ENCODE measurements at regions not wholly inside any gene's neighbourhood (a gene's known extent, or its start where the extent isn't known, plus 50 kb on each side); places are given as distances from the start of the nearest gene placed in this dataset.

DNA sequence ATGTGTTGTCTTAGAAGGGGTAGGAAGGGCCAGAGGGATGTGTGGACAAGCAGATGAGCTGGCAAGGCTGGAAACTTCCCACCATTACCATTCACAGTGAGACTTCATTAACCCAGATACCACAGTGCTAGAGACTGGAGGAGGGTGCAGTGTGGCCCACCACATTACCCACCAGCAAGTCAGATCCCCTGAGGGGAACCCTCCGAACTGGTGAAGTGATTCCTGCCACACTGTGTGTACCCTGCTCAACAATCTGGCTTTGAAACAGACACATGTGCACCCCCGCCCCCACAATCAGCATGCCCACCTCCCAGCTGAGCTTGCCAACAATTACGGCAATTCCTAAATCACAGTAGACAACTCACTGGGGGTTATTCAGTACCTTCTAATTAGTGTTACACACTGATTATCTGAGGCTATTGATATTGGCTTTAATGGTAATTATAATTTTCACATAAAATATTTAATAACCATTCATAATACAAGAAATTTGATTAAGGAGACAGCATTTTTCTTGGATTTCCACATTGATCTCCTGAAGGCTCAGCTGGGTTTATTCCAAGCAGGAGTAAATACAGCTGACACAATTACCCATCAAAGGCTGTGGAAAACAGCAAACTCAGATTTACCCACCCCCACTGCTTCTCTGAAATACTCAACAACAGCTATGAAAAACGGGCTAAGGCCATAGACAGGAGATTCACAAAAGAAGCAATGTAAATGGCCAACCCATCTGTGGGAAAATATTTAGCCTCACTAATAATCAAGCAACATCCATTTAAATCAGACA is 169.3 kb upstream of the FSTL4 start:
- no peak for DNase-seq (ENCODE audit: low spot score)
- TF ChIP-seq, protein P1, sequence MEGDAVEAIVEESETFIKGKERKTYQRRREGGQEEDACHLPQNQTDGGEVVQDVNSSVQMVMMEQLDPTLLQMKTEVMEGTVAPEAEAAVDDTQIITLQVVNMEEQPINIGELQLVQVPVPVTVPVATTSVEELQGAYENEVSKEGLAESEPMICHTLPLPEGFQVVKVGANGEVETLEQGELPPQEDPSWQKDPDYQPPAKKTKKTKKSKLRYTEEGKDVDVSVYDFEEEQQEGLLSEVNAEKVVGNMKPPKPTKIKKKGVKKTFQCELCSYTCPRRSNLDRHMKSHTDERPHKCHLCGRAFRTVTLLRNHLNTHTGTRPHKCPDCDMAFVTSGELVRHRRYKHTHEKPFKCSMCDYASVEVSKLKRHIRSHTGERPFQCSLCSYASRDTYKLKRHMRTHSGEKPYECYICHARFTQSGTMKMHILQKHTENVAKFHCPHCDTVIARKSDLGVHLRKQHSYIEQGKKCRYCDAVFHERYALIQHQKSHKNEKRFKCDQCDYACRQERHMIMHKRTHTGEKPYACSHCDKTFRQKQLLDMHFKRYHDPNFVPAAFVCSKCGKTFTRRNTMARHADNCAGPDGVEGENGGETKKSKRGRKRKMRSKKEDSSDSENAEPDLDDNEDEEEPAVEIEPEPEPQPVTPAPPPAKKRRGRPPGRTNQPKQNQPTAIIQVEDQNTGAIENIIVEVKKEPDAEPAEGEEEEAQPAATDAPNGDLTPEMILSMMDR (IDR thresholded peaks at IDR 0.05; ENCODE audit: borderline replicate concordance, control extremely low read depth, extremely low read depth, insufficient read depth, missing control alignments): no peak
- in situ Hi-C loops (cut with MboI; ENCODE audit: low sequenced_read_pairs, unreplicated experiment): no loop called here

DNA sequence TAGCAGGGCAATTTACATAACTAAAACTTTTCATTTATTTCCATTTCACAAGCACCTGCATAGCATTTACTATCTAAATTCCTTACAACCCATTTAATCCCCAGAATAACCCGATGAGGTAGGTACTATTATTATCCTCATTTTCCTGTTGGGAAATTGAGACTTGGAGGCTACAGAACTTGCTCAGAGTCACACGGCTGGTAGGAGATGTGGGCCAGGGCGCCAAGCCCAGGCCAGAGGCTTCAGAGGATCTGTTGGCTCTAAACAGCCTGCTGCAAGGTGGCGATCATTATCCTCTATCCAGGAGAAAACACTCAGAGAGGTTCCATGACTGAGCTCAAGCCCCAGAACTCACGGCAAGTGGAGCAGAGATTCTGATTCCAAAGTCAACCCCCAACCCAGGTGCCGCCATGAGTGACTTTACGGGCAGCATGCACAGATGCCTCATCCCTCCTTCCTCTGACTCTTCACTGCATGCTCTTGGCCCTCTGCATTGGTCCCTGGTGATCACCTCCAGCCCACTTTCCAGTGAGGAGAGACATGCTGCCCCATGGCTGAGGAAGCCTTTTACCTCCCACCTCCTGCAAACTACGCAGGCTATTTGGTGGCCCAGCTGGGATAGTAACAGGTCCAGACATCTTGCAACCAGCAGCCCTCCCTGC is 168.4 kb upstream of the FSTL4 start:
- no peak for DNase-seq (ENCODE audit: low spot score)
- in situ Hi-C loops (cut with MboI; ENCODE audit: low sequenced_read_pairs, unreplicated experiment): no loop called here
- TF ChIP-seq, protein P1 (IDR thresholded peaks at IDR 0.05; ENCODE audit: borderline replicate concordance, control extremely low read depth, extremely low read depth, insufficient read depth, missing control alignments): no peak

DNA sequence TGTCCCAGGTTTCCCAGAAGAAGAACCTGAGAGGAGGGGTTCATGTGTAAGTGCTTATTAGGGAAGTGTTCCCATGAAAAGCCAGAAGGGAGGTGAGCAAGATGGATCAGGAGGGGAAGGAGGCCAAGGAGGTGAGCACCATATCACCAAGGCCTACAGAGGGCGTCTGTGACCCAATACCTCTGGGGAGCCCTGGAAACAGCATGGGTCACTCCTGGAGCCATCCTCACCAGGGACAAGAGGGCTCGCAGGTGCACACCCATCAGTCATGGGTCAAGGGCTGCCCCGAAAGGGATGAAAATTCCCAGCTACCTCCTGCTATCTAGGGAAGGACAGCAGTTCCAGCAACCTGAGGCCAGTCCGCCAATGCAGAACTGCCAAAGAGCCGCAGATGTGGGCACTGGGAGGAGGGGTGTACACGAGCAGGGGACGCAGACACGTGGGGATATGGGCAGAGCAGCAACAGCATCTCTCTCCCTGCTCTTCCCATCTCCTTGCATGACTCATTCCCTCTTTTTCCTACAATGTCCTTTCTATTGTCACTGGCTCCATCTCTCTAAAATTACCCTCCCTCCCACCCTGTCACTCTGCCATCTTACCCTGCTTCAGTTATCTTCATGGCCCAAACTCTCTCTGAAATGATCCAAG is 167.6 kb upstream of the FSTL4 start:
- no peak for DNase-seq (ENCODE audit: low spot score)
- TF ChIP-seq, protein P1 (IDR thresholded peaks at IDR 0.05; ENCODE audit: borderline replicate concordance, control extremely low read depth, extremely low read depth, insufficient read depth, missing control alignments): no peak
- in situ Hi-C loops (cut with MboI; ENCODE audit: low sequenced_read_pairs, unreplicated experiment): no loop called here

DNA sequence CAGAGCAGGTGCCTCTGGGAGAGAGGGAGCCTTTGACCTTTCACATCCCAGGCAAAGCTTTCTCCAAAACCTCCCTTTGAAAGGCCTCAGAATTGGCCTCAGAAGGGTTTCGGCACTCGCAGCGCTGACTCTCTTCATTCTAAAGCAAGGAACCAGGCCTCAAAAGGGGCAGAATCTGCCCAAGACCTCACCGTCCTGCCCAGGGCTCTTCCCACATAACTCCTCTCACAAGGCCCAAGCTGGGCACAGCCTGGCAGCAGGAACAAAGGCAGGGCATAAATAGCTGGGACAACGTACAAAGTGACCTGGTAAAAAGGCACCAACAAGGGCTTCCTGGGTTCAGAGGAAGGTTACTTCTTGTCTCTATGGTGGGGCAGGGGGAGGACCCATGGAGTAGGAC is 166.3 kb upstream of the FSTL4 start:
- TF ChIP-seq, protein P1 (IDR thresholded peaks at IDR 0.05; ENCODE audit: borderline replicate concordance, control extremely low read depth, extremely low read depth, insufficient read depth, missing control alignments): no peak
- in situ Hi-C loops (cut with MboI; ENCODE audit: low sequenced_read_pairs, unreplicated experiment): no loop called here
- no peak for DNase-seq (ENCODE audit: low spot score)

DNA sequence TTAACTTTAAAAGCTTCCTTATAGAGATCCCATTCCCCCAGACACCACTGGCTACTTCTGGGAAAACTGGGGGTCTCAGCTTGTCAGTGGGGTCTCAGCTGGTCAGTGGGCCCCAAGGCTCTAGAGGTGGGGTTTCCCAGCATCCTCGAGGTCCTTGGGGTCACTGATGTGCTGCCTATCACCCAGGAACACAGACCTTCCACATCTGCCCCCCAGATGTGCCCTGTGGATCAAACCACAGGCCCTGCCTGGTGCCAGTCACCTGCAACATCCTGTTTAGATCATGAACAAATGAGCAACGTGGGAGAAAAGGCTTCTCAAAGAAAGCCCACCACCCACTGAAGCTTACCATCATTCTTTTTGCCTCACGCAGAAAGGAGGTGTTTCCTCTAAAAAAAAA is 165.6 kb upstream of the FSTL4 start:
- in situ Hi-C loops (cut with MboI; ENCODE audit: low sequenced_read_pairs, unreplicated experiment): no loop called here
- DNase-seq (ENCODE audit: low spot score): no peak
- TF ChIP-seq, protein P1 (IDR thresholded peaks at IDR 0.05; ENCODE audit: borderline replicate concordance, control extremely low read depth, extremely low read depth, insufficient read depth, missing control alignments): no peak

DNA sequence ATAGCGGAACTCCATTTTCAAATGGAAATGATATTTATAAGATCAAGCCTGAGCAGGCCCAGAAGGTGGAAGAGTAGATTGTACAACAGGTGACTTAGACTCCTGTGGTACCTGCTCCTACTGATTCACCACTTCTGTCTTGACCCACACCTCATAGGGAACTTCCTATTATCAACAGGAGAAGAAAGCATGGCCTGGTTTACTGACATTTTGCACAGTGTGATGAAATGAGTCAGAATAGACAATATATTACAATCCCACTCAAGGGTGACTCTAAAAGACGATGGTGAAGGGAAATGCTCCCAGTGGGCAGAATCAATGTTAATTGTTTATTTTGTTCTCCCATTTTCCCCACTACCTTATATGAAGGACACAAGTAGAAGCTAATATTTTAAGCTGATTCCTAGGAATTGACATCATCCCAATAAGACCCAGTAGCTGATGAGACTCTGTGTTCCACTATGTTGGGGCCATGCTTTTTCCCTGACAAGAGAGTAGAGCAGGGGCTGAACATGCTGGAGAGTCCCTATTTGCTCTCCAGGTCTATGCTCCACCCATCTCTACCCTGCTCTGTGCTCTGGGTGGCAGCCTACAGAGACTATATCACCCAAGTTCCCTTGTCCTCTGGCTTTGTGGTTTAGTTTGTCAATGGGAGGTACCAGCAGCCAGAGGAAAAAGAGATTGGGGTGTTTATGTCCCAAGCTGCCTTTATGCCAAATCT is 163.4 kb upstream of the FSTL4 start:
- TF ChIP-seq, protein P1 (IDR thresholded peaks at IDR 0.05; ENCODE audit: borderline replicate concordance, control extremely low read depth, extremely low read depth, insufficient read depth, missing control alignments): no peak
- in situ Hi-C loops (cut with MboI; ENCODE audit: low sequenced_read_pairs, unreplicated experiment): no loop called here
- no peak for DNase-seq (ENCODE audit: low spot score)

Measured in GM13976 (cell line).